ENCODE measurements at regions not wholly inside any gene's neighbourhood (a gene's known extent, or its start where the extent isn't known, plus 50 kb on each side); places are given as distances from the start of the nearest gene placed in this dataset.

GRCh38 chr22:27295605-27296004, 506.0 kb downstream of the MN1 start:
- TF ChIP-seq, protein P1, sequence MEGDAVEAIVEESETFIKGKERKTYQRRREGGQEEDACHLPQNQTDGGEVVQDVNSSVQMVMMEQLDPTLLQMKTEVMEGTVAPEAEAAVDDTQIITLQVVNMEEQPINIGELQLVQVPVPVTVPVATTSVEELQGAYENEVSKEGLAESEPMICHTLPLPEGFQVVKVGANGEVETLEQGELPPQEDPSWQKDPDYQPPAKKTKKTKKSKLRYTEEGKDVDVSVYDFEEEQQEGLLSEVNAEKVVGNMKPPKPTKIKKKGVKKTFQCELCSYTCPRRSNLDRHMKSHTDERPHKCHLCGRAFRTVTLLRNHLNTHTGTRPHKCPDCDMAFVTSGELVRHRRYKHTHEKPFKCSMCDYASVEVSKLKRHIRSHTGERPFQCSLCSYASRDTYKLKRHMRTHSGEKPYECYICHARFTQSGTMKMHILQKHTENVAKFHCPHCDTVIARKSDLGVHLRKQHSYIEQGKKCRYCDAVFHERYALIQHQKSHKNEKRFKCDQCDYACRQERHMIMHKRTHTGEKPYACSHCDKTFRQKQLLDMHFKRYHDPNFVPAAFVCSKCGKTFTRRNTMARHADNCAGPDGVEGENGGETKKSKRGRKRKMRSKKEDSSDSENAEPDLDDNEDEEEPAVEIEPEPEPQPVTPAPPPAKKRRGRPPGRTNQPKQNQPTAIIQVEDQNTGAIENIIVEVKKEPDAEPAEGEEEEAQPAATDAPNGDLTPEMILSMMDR (IDR thresholded peaks at IDR 0.05; ENCODE audit: low read depth, low read length): no peak
- TF ChIP-seq POLR2A (IDR thresholded peaks at IDR 0.05; ENCODE audit: extremely low read depth, insufficient read length): no peak

Measured in NB4 (cell line).